OCI-LY7 (cell line): ENCODE measurements at regions not wholly inside any gene's neighbourhood (a gene's known extent, or its start where the extent isn't known, plus 50 kb on each side); places are given as distances from the start of the nearest gene placed in this dataset.

ENCODE experiments used
- CTCF ChIP-seq: fragments of 200-600 bp; sonication (generic); conservative IDR thresholded peaks from 2 replicates; pipeline ENCODE4 v1.5.1; 2014; ENCODE audit warnings: mild to moderate bottlenecking, antibody characterized with exemption, low read length, moderate library complexity, mixed read lengths
- EZH2phosphoT487 ChIP-seq: fragments of 200-600 bp; sonication (generic); IDR thresholded peaks from 2 replicates; pipeline ENCODE4 v1.6.1; 2018; ENCODE audit warnings: low read depth, borderline replicate concordance, mild to moderate bottlenecking, mixed run types, antibody characterized with exemption, low read length, moderate library complexity, mixed read lengths

DNA sequence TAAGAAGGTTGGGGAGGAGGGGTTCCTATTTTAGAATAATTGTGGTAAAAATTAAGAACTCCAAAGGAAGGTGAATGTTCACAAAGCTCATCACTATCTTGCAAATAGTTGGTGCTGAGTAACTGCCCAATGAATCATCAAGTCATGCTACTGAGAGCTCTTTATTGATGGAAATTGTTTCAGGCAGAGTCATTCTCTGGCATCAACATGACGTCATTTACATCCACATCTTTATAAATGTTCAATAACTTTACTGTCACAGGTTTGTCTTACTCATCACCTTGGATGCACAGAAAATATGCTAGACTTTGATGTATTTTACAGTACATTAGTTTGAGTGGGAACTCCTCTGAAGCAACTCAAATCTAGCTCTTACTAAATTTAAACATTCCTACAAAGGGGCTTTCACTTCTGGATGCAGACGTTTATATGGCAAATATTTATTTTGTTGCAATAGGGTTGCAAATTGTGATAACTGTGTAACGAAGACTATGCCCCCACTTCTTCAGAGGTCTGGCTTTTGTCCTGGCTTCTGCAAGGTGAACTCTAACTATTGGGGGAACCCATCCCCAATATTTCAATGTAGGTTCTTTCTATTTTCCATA is 273.7 kb upstream of the AJAP1 start:
- TF ChIP-seq CTCF (no peak), EZH2phosphoT487 (no peak)
